ENCODE measurements at regions not wholly inside any gene's neighbourhood (a gene's known extent, or its start where the extent isn't known, plus 50 kb on each side); places are given as distances from the start of the nearest gene placed in this dataset.

GRCh38 chr6:166687879-166688205 is 60.8 kb upstream of the RPS6KA2 start:
- Histone ChIP-seq H3K4me1 (peaks cover 0 to 23% of the 10 kb centered on the region in 2 donors), H3K36me3 (no peaks in the 10 kb centered on the region), H3K27ac (no peak overlapping the region), H3K9me3 (no peaks in the 10 kb centered on the region), H3K4me3 (no peak overlapping the region), H3K27me3 (no peaks in the 10 kb centered on the region)
- no peak for TF ChIP-seq CTCF (IDR thresholded peaks at IDR 0.05)
- DNase-seq (ENCODE audit: low spot score), result no peak

GRCh38 chr6:166687070-166687878 is 60.2 kb upstream of the RPS6KA2 start:
- Histone ChIP-seq H3K27ac (no peak overlapping the region), H3K4me1 (peaks cover 0 to 17% of the 10 kb centered on the region in 2 donors), H3K36me3 (no peaks in the 10 kb centered on the region), H3K9me3 (no peaks in the 10 kb centered on the region), H3K4me3 (no peak overlapping the region), H3K27me3 (no peaks in the 10 kb centered on the region)
- DNase-seq (ENCODE audit: low spot score), result no peak
- TF ChIP-seq CTCF (IDR thresholded peaks at IDR 0.05), result no peak

GRCh38 chr6:166686317-166686716 is 59.3 kb upstream of the RPS6KA2 start:
- H3K27me3 ChIP-seq, result no peaks in the 10 kb centered on the region
- no peaks in the 10 kb centered on the region for H3K36me3 ChIP-seq
- no peak for DNase-seq (ENCODE audit: low spot score)
- H3K4me3 ChIP-seq, result no peak overlapping the region
- TF ChIP-seq CTCF (IDR thresholded peaks at IDR 0.05), result no peak
- H3K9me3 ChIP-seq, result no peaks in the 10 kb centered on the region
- peaks cover 0 to 8% of the 10 kb centered on the region in 2 donors for H3K4me1 ChIP-seq
- no peak overlapping the region for H3K27ac ChIP-seq

GRCh38 chr6:166684866-166685265 is 57.8 kb upstream of the RPS6KA2 start:
- no peaks in the 10 kb centered on the region for H3K9me3 ChIP-seq
- no peak overlapping the region for H3K4me3 ChIP-seq
- DNase-seq (ENCODE audit: low spot score), result no peak
- H3K27ac ChIP-seq, result no peak overlapping the region
- no peaks in the 10 kb centered on the region for H3K4me1 ChIP-seq
- no peaks in the 10 kb centered on the region for H3K27me3 ChIP-seq
- TF ChIP-seq CTCF (IDR thresholded peaks at IDR 0.05), result no peak
- no peaks in the 10 kb centered on the region for H3K36me3 ChIP-seq

GRCh38 chr6:166684170-166684569 is 57.1 kb upstream of the RPS6KA2 start:
- no peaks in the 10 kb centered on the region for H3K27me3 ChIP-seq
- no peaks in the 10 kb centered on the region for H3K9me3 ChIP-seq
- no peak for TF ChIP-seq CTCF (IDR thresholded peaks at IDR 0.05)
- no peaks in the 10 kb centered on the region for H3K4me1 ChIP-seq
- H3K4me3 ChIP-seq, result no peak overlapping the region
- no peaks in the 10 kb centered on the region for H3K36me3 ChIP-seq
- no peak for DNase-seq (ENCODE audit: low spot score)
- no peak overlapping the region for H3K27ac ChIP-seq

GRCh38 chr6:166683477-166683876 is 56.4 kb upstream of the RPS6KA2 start:
- no peak overlapping the region for H3K4me3 ChIP-seq
- TF ChIP-seq CTCF (IDR thresholded peaks at IDR 0.05), result no peak
- H3K27me3 ChIP-seq, result no peaks in the 10 kb centered on the region
- H3K9me3 ChIP-seq, result no peaks in the 10 kb centered on the region
- H3K4me1 ChIP-seq, result no peaks in the 10 kb centered on the region
- H3K36me3 ChIP-seq, result no peaks in the 10 kb centered on the region
- no peak overlapping the region for H3K27ac ChIP-seq
- DNase-seq (ENCODE audit: low spot score), result no peak

All from right atrium auricular region (tissue), 2 donors.